NCI-H748 (cell line): ENCODE measurements at regions not wholly inside any gene's neighbourhood (a gene's known extent, or its start where the extent isn't known, plus 50 kb on each side); places are given as distances from the start of the nearest gene placed in this dataset.
A peak's percentile ranks its signal among the peaks of the same experiment; 100 is the strongest.
"Not testable (repeated sequence)": the region's sequence is repeated elsewhere in the genome, so short reads cannot be mapped to it uniquely, and the experiment has no call there.

Experiments used
- DNase-seq: peaks from one replicate; lab custom pipeline; 2025; ENCODE audit not compliant: unreplicated experiment; lab: John Stamatoyannopoulos, UW

GRCh38 chr20:30164389-30164788 lies 1093.1 kb upstream of the DEFB115 start:
- not testable (repeated sequence) for DNase-seq

- no peak for DNase-seq
Observed at GRCh38 chr20:30167540-30167939, 1089.9 kb upstream of the DEFB115 start.

- DNase-seq, result no peak
Observed at GRCh38 chr20:30168025-30168799, 1089.3 kb upstream of the DEFB115 start.

DNA sequence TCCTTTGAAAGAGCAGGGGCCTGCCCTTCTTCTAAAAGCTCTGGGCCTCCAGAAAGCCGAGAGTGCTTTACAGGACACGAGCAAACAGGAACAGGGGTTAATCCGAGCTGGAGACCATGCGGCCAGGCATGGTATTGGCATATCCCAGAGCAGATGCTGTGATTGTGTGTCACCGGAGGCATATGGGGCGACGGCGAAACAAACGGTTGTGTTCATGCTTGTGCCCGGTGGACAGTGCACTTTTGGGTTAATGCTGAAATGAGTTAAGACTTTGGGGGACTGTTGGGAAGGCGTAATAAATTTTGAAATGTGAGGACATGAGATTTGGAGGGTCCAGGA lies 1088.7 kb upstream of the DEFB115 start:
- no peak for DNase-seq

DNA sequence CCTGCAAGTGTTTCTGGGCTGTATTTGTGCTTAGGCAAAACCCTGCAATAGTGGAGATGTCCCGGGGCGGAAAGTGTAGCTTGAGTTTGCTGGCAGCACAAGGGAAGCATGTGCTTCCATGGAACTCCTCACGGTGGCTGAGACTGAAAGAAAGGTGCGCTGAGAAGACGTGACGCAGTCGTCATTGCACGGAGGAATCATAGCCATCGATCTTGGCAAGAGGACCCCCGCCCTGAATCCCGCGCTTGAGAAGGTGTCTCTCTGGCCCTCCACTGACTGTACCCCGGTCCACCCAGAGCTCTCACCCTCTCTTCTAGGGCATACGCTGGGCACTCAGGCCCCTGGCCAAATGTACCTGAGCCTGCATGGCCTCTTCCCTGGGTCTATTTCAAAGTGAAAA lies 1081.8 kb upstream of the DEFB115 start:
- DNase-seq, result no peak

- not testable (repeated sequence) for DNase-seq
Observed at GRCh38 chr20:30183124-30183523, 1074.3 kb upstream of the DEFB115 start.

- not testable (repeated sequence) for DNase-seq
Observed at GRCh38 chr20:30191785-30192184, 1065.7 kb upstream of the DEFB115 start.

- not testable (repeated sequence) for DNase-seq
Observed at GRCh38 chr20:30234477-30234876, 1023.0 kb upstream of the DEFB115 start.

DNA sequence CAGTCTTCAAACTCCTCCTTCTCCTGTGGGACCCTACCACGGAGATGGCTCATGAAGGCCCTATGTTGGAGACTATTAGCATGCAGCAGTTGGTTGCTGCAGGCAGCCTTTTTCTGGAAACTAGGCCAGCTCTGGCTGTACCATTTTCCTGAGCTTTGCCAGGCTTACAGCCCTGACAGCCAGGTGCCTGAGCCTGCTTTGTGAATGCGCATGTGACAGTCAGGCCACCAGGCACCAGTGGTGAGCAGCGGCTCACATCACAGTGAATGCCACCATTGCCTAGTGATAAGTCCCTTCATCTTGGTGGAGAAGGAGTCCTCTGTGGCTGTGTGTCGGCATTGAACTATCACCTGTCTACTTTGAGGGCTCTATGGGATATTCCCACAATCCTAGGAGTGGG lies 982.4 kb upstream of the DEFB115 start:
- DNase-seq, result not testable (repeated sequence)

- peak; percentile 18 for DNase-seq
Observed at GRCh38 chr20:30281584-30282197, 975.8 kb upstream of the DEFB115 start.

DNA sequence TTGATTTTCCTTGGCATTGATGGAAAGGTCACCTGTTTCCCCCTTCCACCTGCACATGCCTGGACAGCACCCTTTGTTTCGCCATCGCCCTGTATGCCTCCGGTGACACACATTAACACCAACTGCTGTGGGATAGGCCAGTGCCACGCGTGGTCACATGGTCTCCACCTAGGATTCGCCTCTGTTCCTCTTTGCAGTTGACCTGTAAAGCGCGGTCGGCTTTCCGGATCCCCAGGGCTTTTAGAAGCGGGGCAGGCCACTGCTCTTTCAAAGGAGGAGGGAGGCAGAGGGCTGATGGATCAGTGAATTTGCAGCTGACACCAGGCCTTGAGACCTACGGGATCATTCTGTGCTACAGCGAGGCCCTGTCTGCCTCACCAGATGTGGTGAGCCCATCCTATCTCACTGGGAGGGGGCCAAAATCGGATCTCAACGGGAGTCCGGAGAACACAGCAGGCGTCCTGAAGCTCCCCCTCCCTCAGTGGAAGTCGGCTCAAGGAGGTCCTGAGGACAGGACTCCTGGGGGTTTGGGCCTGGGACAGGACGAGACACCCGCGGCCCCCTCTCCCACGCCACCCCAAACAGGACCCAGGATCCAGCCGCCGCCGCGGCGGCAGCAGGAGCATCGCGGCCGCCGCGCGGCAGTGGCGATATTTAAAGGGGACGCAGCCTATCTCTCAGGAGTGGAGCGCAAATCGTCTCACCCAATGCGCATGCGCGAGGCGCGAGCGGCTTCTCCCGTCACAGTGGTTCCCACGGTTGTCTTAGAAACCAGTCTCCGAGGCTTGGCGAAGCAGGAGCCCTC lies 973.8 kb upstream of the DEFB115 start:
- DNase-seq, result peak; percentile 73

- DNase-seq, result no peak
Observed at GRCh38 chr20:30284281-30284905, 973.1 kb upstream of the DEFB115 start.

DNA sequence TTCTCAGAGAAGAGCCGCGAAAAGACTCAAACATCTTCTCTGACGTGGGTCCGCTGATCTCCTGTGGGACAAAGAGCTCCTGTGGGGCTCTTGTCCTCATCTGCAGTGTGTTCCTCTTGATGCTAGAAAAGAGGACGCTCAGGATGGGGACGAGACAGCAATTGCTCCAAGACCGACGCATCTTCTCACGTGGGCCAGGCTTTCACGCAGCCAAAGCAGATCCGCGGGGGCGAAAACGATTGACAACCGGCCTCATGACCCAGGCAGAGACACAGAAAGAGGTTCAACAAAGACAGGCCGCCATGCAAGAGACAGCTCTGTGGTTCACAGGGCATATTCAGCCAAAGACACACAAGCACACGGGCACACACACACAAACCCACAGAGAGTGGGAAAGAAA lies 971.8 kb upstream of the DEFB115 start:
- no peak for DNase-seq

GRCh38 chr20:30286157-30286556 lies 971.3 kb upstream of the DEFB115 start:
- no peak for DNase-seq

- DNase-seq, result not testable (repeated sequence)
Observed at GRCh38 chr20:30287459-30287858, 970.0 kb upstream of the DEFB115 start.

DNA sequence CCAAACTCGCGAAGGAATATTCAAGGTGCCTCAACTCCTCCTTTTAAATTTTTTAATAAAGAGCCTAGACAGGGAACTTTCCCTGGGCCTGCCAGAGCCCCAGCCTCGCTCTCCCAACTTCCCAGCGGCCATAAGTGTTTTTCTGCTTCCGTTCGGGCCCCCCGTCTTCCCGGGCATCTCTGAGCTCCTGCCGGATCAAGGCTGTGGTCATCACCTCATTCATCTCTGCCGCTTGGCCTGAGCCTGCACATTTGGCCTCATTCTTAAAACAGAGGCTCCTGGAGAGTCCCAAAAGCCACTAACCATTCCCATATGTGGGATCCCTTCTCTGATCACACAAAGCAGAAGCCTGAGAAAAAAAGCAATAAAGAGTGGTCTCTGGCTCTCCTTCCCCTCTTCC lies 969.1 kb upstream of the DEFB115 start:
- DNase-seq, result no peak

- not testable (repeated sequence) for DNase-seq
Observed at GRCh38 chr20:30289049-30289448, 968.4 kb upstream of the DEFB115 start.

DNA sequence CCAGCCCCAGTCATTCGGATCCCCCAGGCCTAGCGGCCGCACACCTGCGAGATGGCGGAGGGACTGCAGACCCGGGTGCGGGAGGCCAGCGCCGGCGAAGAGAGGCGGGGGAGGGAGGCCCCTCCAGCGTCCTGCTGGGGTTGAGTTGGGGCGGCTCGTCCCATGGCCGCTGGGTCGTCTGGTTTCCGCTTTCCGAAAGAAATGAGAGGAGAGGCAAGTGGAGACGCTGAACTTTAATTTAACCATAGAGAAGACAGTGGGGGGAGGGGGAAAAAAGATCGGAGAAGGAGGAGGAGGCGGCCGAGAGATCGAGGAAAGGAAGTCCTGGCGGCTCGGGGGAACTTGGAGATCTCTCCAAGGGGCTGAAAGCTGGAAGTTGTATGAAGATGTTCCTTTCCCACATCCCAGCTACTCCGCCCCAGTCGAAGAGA lies 967.7 kb upstream of the DEFB115 start:
- DNase-seq, result not testable (repeated sequence)

GRCh38 chr20:30290361-30291063 lies 967.0 kb upstream of the DEFB115 start:
- peak; percentile 38 for DNase-seq

GRCh38 chr20:30291064-30291379 lies 966.4 kb upstream of the DEFB115 start:
- not testable (repeated sequence) for DNase-seq

DNA sequence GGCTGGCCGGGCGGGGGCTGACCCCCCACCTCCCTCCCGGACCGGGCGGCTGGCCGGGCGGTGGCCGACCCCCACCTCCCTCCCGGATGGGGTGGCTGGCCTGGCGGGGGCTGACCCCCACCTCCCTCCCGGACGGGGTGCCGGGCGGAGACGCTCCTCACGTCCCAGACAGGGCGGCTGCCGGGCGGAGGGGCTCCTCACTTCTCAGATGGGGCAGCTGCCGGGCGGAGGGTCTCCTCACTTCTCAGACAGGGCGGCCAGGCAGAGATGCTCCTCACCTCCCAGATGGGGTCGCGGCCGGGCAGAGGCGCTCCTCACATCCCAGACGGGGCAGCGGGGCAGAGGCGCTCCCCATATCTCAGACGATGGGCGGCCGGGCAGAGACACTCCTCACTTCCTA lies 965.8 kb upstream of the DEFB115 start:
- DNase-seq, result not testable (repeated sequence)
